K562 (cell line): ENCODE measurements at regions not wholly inside any gene's neighbourhood (a gene's known extent, or its start where the extent isn't known, plus 50 kb on each side); places are given as distances from the start of the nearest gene placed in this dataset.

ENCODE experiments used
- KLF6 ChIP-seq: fragments of 250-450 bp; sonication (Bioruptor Pico); IDR thresholded peaks from 2 replicates; pipeline ENCODE4 v1.4.0; 2020; ENCODE audit warnings: mild to moderate bottlenecking, moderate library complexity, borderline replicate concordance
- L3MBTL2 ChIP-seq: fragments of 450-650 bp; IDR thresholded peaks from 2 replicates; pipeline ENCODE4 v1.6.1; 2016; ENCODE audit warnings: mild to moderate bottlenecking, moderate library complexity
- RBM17 ChIP-seq: fragments of 200-400 bp; formaldehyde crosslinking; IDR thresholded peaks from 2 replicates; pipeline ENCODE4 v1.6.1; 2017; ENCODE audit warnings: low read depth, mild to moderate bottlenecking, low read length, borderline replicate concordance
- SAFB2 ChIP-seq: fragments of 200-400 bp; formaldehyde crosslinking; IDR thresholded peaks from 2 replicates; pipeline ENCODE4 v1.6.1; 2018; ENCODE audit warnings: borderline replicate concordance, low read length, low read depth, moderate library complexity; ENCODE audit not compliant: severe bottlenecking
- SMAD4 ChIP-seq: fragments of 250-450 bp; sonication (Bioruptor Pico); conservative IDR thresholded peaks from 2 replicates; pipeline ENCODE4 v1.8.0; 2021; ENCODE audit warnings: inconsistent platforms, mild to moderate bottlenecking, moderate library complexity
- SMARCA4 ChIP-seq: fragments of 450-650 bp; IDR thresholded peaks from 2 replicates; pipeline ENCODE4 v1.6.1; 2016
- SMARCC2 ChIP-seq: fragments of 450-650 bp; IDR thresholded peaks from 2 replicates; pipeline ENCODE4 v1.6.1; 2017; ENCODE audit warnings: antibody characterized with exemption, moderate library complexity, mild to moderate bottlenecking, low read depth
- ZNF398 ChIP-seq: fragments of 250-450 bp; sonication (Bioruptor Pico); IDR thresholded peaks from 2 replicates; pipeline ENCODE4 v1.8.0; 2021; ENCODE audit warnings: moderate library complexity, mild to moderate bottlenecking, inconsistent platforms
- ZNF407 ChIP-seq: fragments of 450-650 bp; IDR thresholded peaks from 2 replicates; pipeline ENCODE4 v1.6.1; 2016; ENCODE audit warnings: low read depth
- ZNF586 ChIP-seq: fragments of 450-650 bp; formaldehyde crosslinking; conservative IDR thresholded peaks from 2 replicates; pipeline ENCODE4 v1.4.0; 2020; ENCODE audit warnings: mild to moderate bottlenecking, moderate library complexity
- ZNF589 ChIP-seq: fragments of 200-800 bp; sonication (Bioruptor generic); IDR thresholded peaks from 2 replicates; pipeline ENCODE4 v1.6.1; 2016; ENCODE audit warnings: low read depth, missing genetic modification characterization, missing compliant biosample characterization
- ZNF740 ChIP-seq, 3 experiments: fragments of 200-800 bp in 1 of 3; sonication (Bioruptor generic) in 1 of 3; sonication (generic) in 1 of 3; formaldehyde crosslinking in 1 of 3; IDR thresholded peaks; 2 replicates each; pipeline versions ENCODE4 v1.6.1 to v1.8.0; 2016 to 2022; ENCODE audit warnings: mild to moderate bottlenecking in 2 of 3, missing compliant biosample characterization in 2 of 3, missing genetic modification characterization in 2 of 3, missing genetic modification reagents in 1 of 3

GRCh38 chr9:11318946-11319345, 706.1 kb upstream of the PTPRD start (continued):
- TF ChIP-seq ZNF407 (no peak), SAFB2 (no peak), ZNF398 (no peak), SMARCA4 (no peak), L3MBTL2 (no peak), ZNF740 (CRISPR knock-in tag; IDR thresholded peaks at IDR 0.05) (no peak), ZNF740 (tag; IDR thresholded peaks at IDR 0.05) (no peak), ZNF589 (CRISPR knock-in tag) (no peak), RBM17 (no peak), ZNF586 (CRISPR knock-in tag) (no peak), SMARCC2 (no peak), SMAD4 (no peak), KLF6 (CRISPR knock-in tag) (no peak)
- TF ChIP-seq, all 486 proteins: peak for 0
